HepG2 (cell line): ENCODE measurements at regions not wholly inside any gene's neighbourhood (a gene's known extent, or its start where the extent isn't known, plus 50 kb on each side); places are given as distances from the start of the nearest gene placed in this dataset.

Experiments
- ATAC-seq: fragments of 200-7000 bp; cut with Tn5 transposase; 3 replicates; pipeline ENCODE4 v1.9.1; 2020; ENCODE audit warnings: mild to moderate bottlenecking, moderate library complexity
- BruUV-seq: library from RNA; stranded (reverse); fragments of 400-500 nt; replicated peaks from 2 replicates; lab custom pipeline; 2021; lab: Mats Ljungman, UMichigan
- CTCF ChIA-PET: fragments of 300-600 bp; formaldehyde crosslinking; extraction: SDS; loops from one replicate; lab custom pipeline; 2021; ENCODE audit warnings: low total read pairs, inconsistent platforms, low intra/inter-chr PET ratio; lab: Yijun Ruan, JAX
- POLR2A ChIA-PET: fragments of 350-600 bp; sonication (Branson Sonifier 250); formaldehyde crosslinking; loops from one replicate; lab custom pipeline; 2020; ENCODE audit warnings: antibody characterized with exemption, inconsistent platforms; lab: Yijun Ruan, JAX
- DNase-seq: peaks from one replicate; pipeline ENCODE4 v3.0.0-alpha.2; 2015; ENCODE audit warnings: low spot score
- FAIRE-seq: peaks from 3 replicates; lab custom pipeline; 2011; peaks lifted over from hg19 to GRCh38; lab: Jason Lieb, UNC
- H2AFZ ChIP-seq: one replicate; pipeline ENCODE4 v1.6.1; 2011; ENCODE audit warnings: low read length, inconsistent platforms
- H3K27ac ChIP-seq: fragments of 300-600 bp; 3 replicates; pipeline ENCODE4 v1.8.0; 2011; ENCODE audit warnings: mixed run types, mild to moderate bottlenecking, mixed read lengths, low read length, inconsistent platforms; ENCODE audit not compliant: insufficient read depth; ENCODE audit errors: extremely low read length
- H3K27me3 ChIP-seq, 2 experiments: fragments of 200-600 bp in 1 of 2; 2 replicates in 1 of 2; 3 replicates in 1 of 2; pipeline versions ENCODE4 v1.6.0 to v1.8.0; 2011; ENCODE audit warnings: low read length in 2 of 2, mild to moderate bottlenecking in 2 of 2, moderate library complexity in 2 of 2, inconsistent platforms in 1 of 2; ENCODE audit not compliant: insufficient read depth in 2 of 2, control insufficient read depth in 1 of 2
- H3K36me3 ChIP-seq, 2 experiments: fragments of 200-600 bp in 1 of 2; replicated peaks in 1 of 2; 2 replicates in 1 of 2; 3 replicates in 1 of 2; pipeline versions ENCODE4 v1.5.1 to v1.8.0; 2011; ENCODE audit warnings: low read length in 2 of 2, inconsistent platforms in 1 of 2; ENCODE audit not compliant: insufficient read depth in 2 of 2, control insufficient read depth in 1 of 2
- H3K4me1 ChIP-seq: 2 replicates; pipeline ENCODE4 v1.5.1; 2012; ENCODE audit warnings: low read length, inconsistent platforms; ENCODE audit not compliant: insufficient read depth
- H3K4me2 ChIP-seq: 2 replicates; pipeline ENCODE4 v1.6.0; 2011; ENCODE audit warnings: low read depth, low read length, inconsistent platforms
- H3K4me3 ChIP-seq, 3 experiments: fragments of 200-600 bp in 1 of 3; sonication (generic), shearing (Covaris generic) in 1 of 3; replicated peaks in 1 of 3; 2 replicates each; pipeline ENCODE4 v1.5.1; 2011 to 2016; ENCODE audit warnings: low read length in 3 of 3, inconsistent platforms in 2 of 3, low read depth in 2 of 3, mild to moderate bottlenecking in 2 of 3, control low read depth in 1 of 3, mixed read lengths in 1 of 3; ENCODE audit not compliant: insufficient read depth in 1 of 3
- H3K79me2 ChIP-seq: one replicate; pipeline ENCODE4 v1.6.1; 2011; ENCODE audit warnings: low read length, inconsistent platforms; ENCODE audit not compliant: insufficient read depth
- H3K9ac ChIP-seq: 2 replicates; pipeline ENCODE4 v1.6.0; 2011; ENCODE audit warnings: mild to moderate bottlenecking, low read depth, low read length, inconsistent platforms; ENCODE audit not compliant: insufficient read depth
- H3K9me3 ChIP-seq: 2 replicates; pipeline ENCODE4 v1.5.1; 2012; ENCODE audit warnings: mild to moderate bottlenecking, low read length
- H4K20me1 ChIP-seq: 2 replicates; pipeline ENCODE4 v1.6.0; 2011; ENCODE audit warnings: inconsistent platforms, mild to moderate bottlenecking, low read length, moderate library complexity; ENCODE audit not compliant: insufficient read depth
- CHD2 ChIP-seq: IDR thresholded peaks from 2 replicates; pipeline ENCODE4 v1.6.1; 2011; ENCODE audit warnings: low read depth, low read length, improper control_type of control experiment
- MTF1 ChIP-seq: sonication (generic); formaldehyde crosslinking; IDR thresholded peaks from 2 replicates; pipeline ENCODE4 v1.5.0; 2020; ENCODE audit warnings: missing genetic modification reagents
- SNAPC2 ChIP-seq: sonication (generic); formaldehyde crosslinking; IDR thresholded peaks from 2 replicates; pipeline ENCODE4 v1.8.1; 2022; ENCODE audit warnings: mild to moderate bottlenecking, missing genetic modification reagents
- SP4 ChIP-seq: sonication (generic); formaldehyde crosslinking; IDR thresholded peaks from 2 replicates; pipeline ENCODE4 v1.8.1; 2023; ENCODE audit warnings: mild to moderate bottlenecking, missing genetic modification reagents
- ZNF512 ChIP-seq: sonication (generic); formaldehyde crosslinking; IDR thresholded peaks from 2 replicates; pipeline ENCODE4 v1.4.0; 2020; ENCODE audit warnings: mild to moderate bottlenecking, missing genetic modification reagents
- ZSCAN30 ChIP-seq: sonication (generic); formaldehyde crosslinking; IDR thresholded peaks from 2 replicates; pipeline ENCODE4 v1.5.0; 2020; ENCODE audit warnings: mild to moderate bottlenecking, missing genetic modification reagents
- WGBS: methylation state at CpG from one replicate; pipeline ENCODE4 v1.1.6; 2017; ENCODE audit warnings: low lambda C conversion rate; 5-methylcytosine and 5-hydroxymethylcytosine counted together
- in situ Hi-C: cut with HindIII; loops from 2 replicates; pipeline ENCODE4 v1.10.0; 2017; ENCODE audit warnings: low pct_unique_long_range_greater_than_20kb; ENCODE audit not compliant: extremely low pct_ligation_motif_present
- intact Hi-C: fragments of 100-400 bp; cut with micrococcal nuclease; formaldehyde crosslinking; loops from one replicate; pipeline ENCODE4 v1.10.0; 2022; ENCODE audit not compliant: unreplicated experiment
- TF ChIP-seq, protein P1 (sequence below): sonication (generic); formaldehyde crosslinking; IDR thresholded peaks from 2 replicates; pipeline ENCODE4 v1.4.0; 2020; ENCODE audit warnings: mild to moderate bottlenecking, low read depth, missing genetic modification reagents

- no peak overlapping the region for H2AFZ ChIP-seq
- WGBS = 6% methylated on average over 2 of the region's 2 CpGs
- H3K9me3 ChIP-seq = no peaks in the 10 kb centered on the region
- H3K9ac ChIP-seq = no peak overlapping the region
- no peaks in the 10 kb centered on the region for H4K20me1 ChIP-seq
- peaks cover 0 to 6% of the 10 kb centered on the region in 2 experiments; a peak in 1 of 5 replicates for H3K27me3 ChIP-seq
- no peak overlapping the region for H3K4me3 ChIP-seq
- TF ChIP-seq ZNF512 (CRISPR knock-in tag) = no peak
- no peak for TF ChIP-seq ZSCAN30 (CRISPR knock-in tag)
- TF ChIP-seq MTF1 = no peak
- no peak for TF ChIP-seq CHD2
- no peak for TF ChIP-seq SP4 (CRISPR knock-in tag)
- TF ChIP-seq, protein P1, sequence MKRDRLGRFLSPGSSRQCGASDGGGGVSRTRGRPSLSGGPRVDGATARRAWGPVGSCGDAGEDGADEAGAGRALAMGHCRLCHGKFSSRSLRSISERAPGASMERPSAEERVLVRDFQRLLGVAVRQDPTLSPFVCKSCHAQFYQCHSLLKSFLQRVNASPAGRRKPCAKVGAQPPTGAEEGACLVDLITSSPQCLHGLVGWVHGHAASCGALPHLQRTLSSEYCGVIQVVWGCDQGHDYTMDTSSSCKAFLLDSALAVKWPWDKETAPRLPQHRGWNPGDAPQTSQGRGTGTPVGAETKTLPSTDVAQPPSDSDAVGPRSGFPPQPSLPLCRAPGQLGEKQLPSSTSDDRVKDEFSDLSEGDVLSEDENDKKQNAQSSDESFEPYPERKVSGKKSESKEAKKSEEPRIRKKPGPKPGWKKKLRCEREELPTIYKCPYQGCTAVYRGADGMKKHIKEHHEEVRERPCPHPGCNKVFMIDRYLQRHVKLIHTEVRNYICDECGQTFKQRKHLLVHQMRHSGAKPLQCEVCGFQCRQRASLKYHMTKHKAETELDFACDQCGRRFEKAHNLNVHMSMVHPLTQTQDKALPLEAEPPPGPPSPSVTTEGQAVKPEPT = no peak
- no peak for TF ChIP-seq SNAPC2 (CRISPR knock-in tag)
- ChIA-PET POLR2A (no interaction called here), CTCF (no interaction called here)
- DNase-seq = no peak
- H3K4me1 ChIP-seq = peaks cover 28% of the 10 kb centered on the region
- no peak for ATAC-seq
- intact Hi-C loops = no loop called here
- in situ Hi-C loops = no loop called here
- no peak overlapping the region for H3K27ac ChIP-seq
- H3K4me2 ChIP-seq = no peak overlapping the region
- BruUV-seq = no TSS peak
- no peak for FAIRE-seq
- no peaks in the 10 kb centered on the region for H3K79me2 ChIP-seq
- H3K36me3 ChIP-seq = no peaks in the 10 kb centered on the region
Observed at GRCh38 chr2:157935378-157935906, 59.3 kb upstream of the ACVR1 start.
